G401 (cell line): ENCODE measurements at regions not wholly inside any gene's neighbourhood (a gene's known extent, or its start where the extent isn't known, plus 50 kb on each side); places are given as distances from the start of the nearest gene placed in this dataset.
"Not testable (repeated sequence)": the region's sequence is repeated elsewhere in the genome, so short reads cannot be mapped to it uniquely, and the experiment has no call there.

Experiments used
- DNase-seq: peaks from one replicate; pipeline ENCODE4 v3.0.0-alpha.2; 2015; ENCODE audit warnings: low spot score
- in situ Hi-C: cut with HindIII; loops from 2 replicates; pipeline ENCODE4 v1.10.0; 2016; ENCODE audit warnings: low sequenced_read_pairs, mixed read lengths

GRCh38 chrX:117707948-117708743 lies 408.5 kb downstream of the KLHL13 start:
- no peak for DNase-seq
- in situ Hi-C loops = no loop called here

- in situ Hi-C loops = no loop called here
- no peak for DNase-seq
Measured at GRCh38 chrX:117701050-117701449, 415.6 kb downstream of the KLHL13 start.

GRCh38 chrX:117689956-117690355 lies 426.7 kb downstream of the KLHL13 start:
- in situ Hi-C loops = no loop called here
- no peak for DNase-seq

- DNase-seq = no peak
Measured at GRCh38 chrX:117680286-117680685, 436.3 kb downstream of the KLHL13 start.

GRCh38 chrX:117653396-117653795 lies 463.2 kb downstream of the KLHL13 start:
- DNase-seq = no peak
- in situ Hi-C loops = no loop called here

More at GRCh38 chrX:117680286-117680685, 436.3 kb downstream of the KLHL13 start:
- in situ Hi-C loops = no loop called here

- DNase-seq = no peak
- in situ Hi-C loops = no loop called here
Measured at GRCh38 chrX:117645639-117646038, 471.0 kb downstream of the KLHL13 start.

GRCh38 chrX:117641913-117642656 lies 474.5 kb downstream of the KLHL13 start:
- in situ Hi-C loops = no loop called here
- no peak for DNase-seq

GRCh38 chrX:117636826-117637225 lies 479.8 kb downstream of the KLHL13 start:
- DNase-seq = no peak
- in situ Hi-C loops = no loop called here

GRCh38 chrX:117633277-117633676 lies 483.3 kb downstream of the KLHL13 start:
- in situ Hi-C loops = no loop called here
- no peak for DNase-seq

GRCh38 chrX:117628381-117628780 lies 488.2 kb downstream of the KLHL13 start:
- DNase-seq = no peak
- in situ Hi-C loops = no loop called here

- in situ Hi-C loops = no loop called here
- DNase-seq = no peak
Measured at GRCh38 chrX:117610806-117611205, 505.8 kb downstream of the KLHL13 start.

GRCh38 chrX:117610049-117610448 lies 506.6 kb downstream of the KLHL13 start:
- DNase-seq = no peak
- in situ Hi-C loops = no loop called here

GRCh38 chrX:117607561-117607960 lies 509.0 kb downstream of the KLHL13 start:
- no peak for DNase-seq
- in situ Hi-C loops = no loop called here

GRCh38 chrX:117606101-117606500 lies 510.5 kb downstream of the KLHL13 start:
- DNase-seq, in situ Hi-C loops: not testable (repeated sequence)

- no peak for DNase-seq
- in situ Hi-C loops = no loop called here
Measured at GRCh38 chrX:117570160-117570559, 546.5 kb downstream of the KLHL13 start.

- no peak for DNase-seq
- in situ Hi-C loops = no loop called here
Measured at GRCh38 chrX:117568238-117568637, 548.4 kb downstream of the KLHL13 start.

- in situ Hi-C loops = no loop called here
- no peak for DNase-seq
Measured at GRCh38 chrX:117543885-117544284, 572.7 kb downstream of the KLHL13 start.

GRCh38 chrX:117539090-117539418 lies 577.6 kb downstream of the KLHL13 start:
- in situ Hi-C loops = no loop called here
- DNase-seq = no peak

GRCh38 chrX:117538178-117539089 lies 578.2 kb downstream of the KLHL13 start:
- in situ Hi-C loops = no loop called here
- no peak for DNase-seq

GRCh38 chrX:117532339-117532738 lies 584.3 kb downstream of the KLHL13 start:
- DNase-seq = no peak
- in situ Hi-C loops = no loop called here
